OCI-LY3 (cell line): ENCODE measurements at regions not wholly inside any gene's neighbourhood (a gene's known extent, or its start where the extent isn't known, plus 50 kb on each side); places are given as distances from the start of the nearest gene placed in this dataset.

Experiments
- H2AFZ ChIP-seq: fragments of 200-600, 300-600 bp; shearing (Covaris generic); 2 replicates; pipeline ENCODE4 v1.6.0; 2014; ENCODE audit warnings: antibody characterized with exemption, low read depth, low read length
- H3K27ac ChIP-seq: fragments of 200-600, 300-600 bp; sonication (generic); 2 replicates; pipeline ENCODE4 v1.5.1; 2014; ENCODE audit warnings: mild to moderate bottlenecking, low read length, moderate library complexity, mixed read lengths
- H3K27me3 ChIP-seq: fragments of 200-600, 300-600 bp; sonication (generic); 2 replicates; pipeline ENCODE4 v1.6.1; 2014; ENCODE audit warnings: low read depth, low read length, mixed read lengths
- H3K36me3 ChIP-seq: fragments of 200-600, 300-600 bp; sonication (generic); replicated peaks from 2 replicates; pipeline ENCODE3; 2014; ENCODE audit warnings: low read depth, low read length, mixed read lengths
- H3K4me1 ChIP-seq: fragments of 300-600, 200-600 bp; sonication (generic); 2 replicates; pipeline ENCODE4 v1.6.1; 2014; ENCODE audit warnings: low read length, mixed read lengths
- H3K4me2 ChIP-seq: fragments of 200-600, 300-600 bp; sonication (generic); 2 replicates; pipeline ENCODE4 v1.6.1; 2014; ENCODE audit warnings: low read length, mixed read lengths
- H3K4me3 ChIP-seq: fragments of 300-600, 200-600 bp; sonication (generic); 2 replicates; pipeline ENCODE4 v1.5.1; 2014; ENCODE audit warnings: antibody characterized with exemption, mild to moderate bottlenecking, low read length, moderate library complexity
- H3K79me2 ChIP-seq: fragments of 300-600, 200-600 bp; shearing (Covaris generic); 2 replicates; pipeline ENCODE4 v1.6.1; 2014; ENCODE audit warnings: mild to moderate bottlenecking, low read length, mixed read lengths
- H3K9ac ChIP-seq: fragments of 300-600, 200-600 bp; shearing (Covaris generic); 2 replicates; pipeline ENCODE4 v1.6.0; 2014; ENCODE audit warnings: mild to moderate bottlenecking, low read length, moderate library complexity
- H3K9me3 ChIP-seq: fragments of 200-600, 300-600 bp; shearing (Covaris generic); 2 replicates; pipeline ENCODE4 v1.6.1; 2014; ENCODE audit warnings: low read length, mixed read lengths; ENCODE audit not compliant: insufficient read depth
- H4K20me1 ChIP-seq: fragments of 200-600, 300-600 bp; sonication (generic); 2 replicates; pipeline ENCODE4 v1.6.1; 2016; ENCODE audit warnings: low read length, mixed read lengths; ENCODE audit not compliant: insufficient read depth
- EZH2phosphoT487 ChIP-seq: fragments of 200-600 bp; shearing (Covaris generic); IDR thresholded peaks from 2 replicates; pipeline ENCODE4 v1.6.1; 2018; ENCODE audit warnings: antibody characterized with exemption, mixed run types, low read depth
- TF ChIP-seq, protein P1 (sequence below): fragments of 200-600, 300-600 bp; sonication (generic); IDR thresholded peaks from 2 replicates; pipeline ENCODE4 v1.5.1; 2014; ENCODE audit warnings: antibody characterized with exemption, low read length, low read depth

DNA sequence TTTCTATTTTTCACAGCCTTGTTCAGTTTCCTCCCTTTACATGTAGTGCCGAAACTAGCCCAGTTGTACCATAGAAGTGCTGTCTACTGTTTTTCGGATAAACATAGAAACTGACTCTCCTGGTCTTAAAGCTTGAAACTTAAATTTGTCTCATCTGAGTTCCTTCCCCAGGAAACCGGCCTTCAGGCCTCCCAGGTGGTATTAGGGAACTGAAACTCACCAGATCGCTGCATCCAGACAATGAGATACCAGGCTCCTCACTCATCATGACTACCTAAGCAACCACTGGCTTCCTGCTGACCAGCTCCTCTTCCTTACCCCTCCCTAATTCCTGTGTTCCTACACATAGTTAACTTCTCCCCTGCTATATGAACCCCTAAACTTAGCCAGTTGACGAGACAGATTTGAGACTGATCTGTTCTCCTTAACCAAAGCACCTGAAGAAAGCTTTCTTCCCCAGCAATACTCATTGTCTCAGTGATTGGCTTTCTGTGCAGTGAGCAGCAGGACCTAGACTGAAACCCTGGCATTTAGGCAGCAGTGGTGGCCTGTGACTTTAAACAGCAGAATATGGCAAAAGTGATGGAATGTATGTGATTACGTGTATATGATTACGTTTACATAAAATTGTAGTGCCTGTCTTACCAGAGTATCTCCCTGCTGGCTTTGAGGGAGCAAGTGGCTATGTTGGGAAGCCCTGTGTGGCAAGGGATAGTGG, 959.1 kb upstream of the LCORL start:
- Histone ChIP-seq H3K9me3 (no peaks in the 10 kb centered on the region), H4K20me1 (no peaks in the 10 kb centered on the region), H3K4me1 (peaks cover 43% of the 10 kb centered on the region), H3K79me2 (no peaks in the 10 kb centered on the region), H3K36me3 (no peaks in the 10 kb centered on the region), H3K27me3 (no peaks in the 10 kb centered on the region), H3K27ac (peak overlapping the region; percentile 55), H3K4me2 (peak overlapping the region; percentile 42), H3K9ac (no peak overlapping the region), H3K4me3 (0 out of 2 replicates have a peak overlapping the region, but pooled peaks have one; percentile 10), H2AFZ (0 out of 2 replicates have a peak overlapping the region, but pooled peaks have one; percentile 35)
- TF ChIP-seq, protein P1, sequence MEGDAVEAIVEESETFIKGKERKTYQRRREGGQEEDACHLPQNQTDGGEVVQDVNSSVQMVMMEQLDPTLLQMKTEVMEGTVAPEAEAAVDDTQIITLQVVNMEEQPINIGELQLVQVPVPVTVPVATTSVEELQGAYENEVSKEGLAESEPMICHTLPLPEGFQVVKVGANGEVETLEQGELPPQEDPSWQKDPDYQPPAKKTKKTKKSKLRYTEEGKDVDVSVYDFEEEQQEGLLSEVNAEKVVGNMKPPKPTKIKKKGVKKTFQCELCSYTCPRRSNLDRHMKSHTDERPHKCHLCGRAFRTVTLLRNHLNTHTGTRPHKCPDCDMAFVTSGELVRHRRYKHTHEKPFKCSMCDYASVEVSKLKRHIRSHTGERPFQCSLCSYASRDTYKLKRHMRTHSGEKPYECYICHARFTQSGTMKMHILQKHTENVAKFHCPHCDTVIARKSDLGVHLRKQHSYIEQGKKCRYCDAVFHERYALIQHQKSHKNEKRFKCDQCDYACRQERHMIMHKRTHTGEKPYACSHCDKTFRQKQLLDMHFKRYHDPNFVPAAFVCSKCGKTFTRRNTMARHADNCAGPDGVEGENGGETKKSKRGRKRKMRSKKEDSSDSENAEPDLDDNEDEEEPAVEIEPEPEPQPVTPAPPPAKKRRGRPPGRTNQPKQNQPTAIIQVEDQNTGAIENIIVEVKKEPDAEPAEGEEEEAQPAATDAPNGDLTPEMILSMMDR, result no peak
- TF ChIP-seq EZH2phosphoT487, result no peak

- no peak for TF ChIP-seq EZH2phosphoT487
- TF ChIP-seq, protein P1, result no peak
- H3K27ac ChIP-seq, result no peak overlapping the region
- no peak overlapping the region for H3K4me2 ChIP-seq
- H3K9ac ChIP-seq, result no peak overlapping the region
- H3K4me3 ChIP-seq, result no peak overlapping the region
- H3K27me3 ChIP-seq, result no peaks in the 10 kb centered on the region
- H3K9me3 ChIP-seq, result no peaks in the 10 kb centered on the region
- H4K20me1 ChIP-seq, result no peaks in the 10 kb centered on the region
- H3K79me2 ChIP-seq, result no peaks in the 10 kb centered on the region
- H3K4me1 ChIP-seq, result peaks cover 24% of the 10 kb centered on the region
- H2AFZ ChIP-seq, result no peak overlapping the region
- no peaks in the 10 kb centered on the region for H3K36me3 ChIP-seq
These were observed 955.3 kb upstream of the LCORL start for GRCh38 chr4:18976884-18977283.

DNA sequence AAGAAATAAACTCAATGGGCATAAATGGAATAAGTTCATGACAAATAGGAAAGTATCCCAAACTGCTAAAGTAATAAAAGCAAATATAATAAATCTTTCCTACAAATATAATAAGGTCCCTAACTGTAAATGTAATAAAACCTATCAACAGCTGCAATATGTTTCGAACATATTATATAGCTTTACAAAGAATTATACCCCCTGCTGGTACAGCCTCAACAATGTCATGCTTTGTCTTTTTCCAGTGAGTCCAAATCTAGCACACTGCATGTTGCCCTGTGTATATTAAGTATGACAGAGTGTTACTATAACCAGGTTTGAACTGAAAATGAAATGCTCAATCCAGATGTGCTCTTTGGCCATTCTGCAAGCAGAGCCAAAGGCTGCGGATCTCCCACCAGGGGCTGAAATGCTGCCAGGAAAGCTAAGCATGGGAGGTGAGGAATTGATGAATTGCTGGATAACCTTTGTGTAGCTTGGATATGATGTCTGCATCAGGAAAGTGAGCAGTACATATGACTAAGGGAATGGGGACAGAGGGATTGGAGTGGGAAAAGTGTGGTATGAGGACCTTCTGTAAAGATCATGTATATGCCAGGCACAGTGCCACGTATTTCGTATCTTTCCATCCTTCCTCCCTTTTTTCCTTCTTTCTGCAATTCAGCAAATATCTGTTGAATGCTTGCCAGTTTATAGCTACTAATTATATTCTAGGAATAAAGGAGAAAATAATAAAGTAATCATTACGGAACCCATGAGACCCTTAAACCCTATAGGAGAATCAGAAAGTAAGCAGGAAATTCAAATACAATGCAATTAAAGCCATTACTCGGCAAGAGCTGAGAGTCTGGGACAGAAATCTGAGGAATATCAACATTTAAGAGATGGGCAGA, 954.6 kb upstream of the LCORL start:
- Histone ChIP-seq H3K4me1 (peaks cover 21% of the 10 kb centered on the region), H4K20me1 (no peaks in the 10 kb centered on the region)

More for the DNA sequence above, 954.6 kb upstream of the LCORL start:
- Histone ChIP-seq H3K4me3 (no peak overlapping the region), H3K9me3 (no peaks in the 10 kb centered on the region), H3K27ac (no peak overlapping the region), H2AFZ (no peak overlapping the region), H3K79me2 (no peaks in the 10 kb centered on the region), H3K9ac (no peak overlapping the region), H3K36me3 (no peaks in the 10 kb centered on the region), H3K4me2 (no peak overlapping the region), H3K27me3 (no peaks in the 10 kb centered on the region)
- TF ChIP-seq, protein P1, result no peak
- TF ChIP-seq EZH2phosphoT487, result no peak
